Fibroblast of peridontal ligament (primary cell): ENCODE measurements at regions not wholly inside any gene's neighbourhood (a gene's known extent, or its start where the extent isn't known, plus 50 kb on each side); places are given as distances from the start of the nearest gene placed in this dataset.

Source experiments
- DNase-seq: peaks from one replicate; pipeline ENCODE4 v3.0.0-alpha.2; 2010; ENCODE audit errors: extremely low read depth

- DNase-seq = no peak
These were observed 299.5 kb downstream of the BUD13 start for GRCh38 chr11:116473206-116473769.

GRCh38 chr11:116472651-116473050, 300.1 kb downstream of the BUD13 start:
- DNase-seq = no peak

GRCh38 chr11:116471608-116472256, 301.1 kb downstream of the BUD13 start:
- DNase-seq = no peak

- DNase-seq = no peak
These were observed 304.1 kb downstream of the BUD13 start for GRCh38 chr11:116468699-116469098.

GRCh38 chr11:116467823-116468222, 305.0 kb downstream of the BUD13 start:
- no peak for DNase-seq

GRCh38 chr11:116466801-116467200, 306.0 kb downstream of the BUD13 start:
- DNase-seq = no peak

- no peak for DNase-seq
These were observed 306.6 kb downstream of the BUD13 start for GRCh38 chr11:116466191-116466590.

- no peak for DNase-seq
These were observed 307.7 kb downstream of the BUD13 start for GRCh38 chr11:116465056-116465455.

- DNase-seq = no peak
These were observed 311.0 kb downstream of the BUD13 start for GRCh38 chr11:116461789-116462188.

GRCh38 chr11:116460156-116460920, 312.4 kb downstream of the BUD13 start:
- no peak for DNase-seq

GRCh38 chr11:116459185-116460045, 313.4 kb downstream of the BUD13 start:
- DNase-seq = no peak

- DNase-seq = no peak
These were observed 314.2 kb downstream of the BUD13 start for GRCh38 chr11:116458546-116458945.

GRCh38 chr11:116457336-116458007, 315.3 kb downstream of the BUD13 start:
- DNase-seq = no peak

- DNase-seq = no peak
These were observed 317.8 kb downstream of the BUD13 start for GRCh38 chr11:116454951-116455350.

GRCh38 chr11:116454020-116454645, 318.7 kb downstream of the BUD13 start:
- peak; percentile 14 for DNase-seq

GRCh38 chr11:116452461-116452860, 320.3 kb downstream of the BUD13 start:
- no peak for DNase-seq

- DNase-seq = no peak
These were observed 323.3 kb downstream of the BUD13 start for GRCh38 chr11:116449522-116449921.

GRCh38 chr11:116446048-116446941, 326.5 kb downstream of the BUD13 start:
- DNase-seq = no peak

- DNase-seq = no peak
These were observed 327.4 kb downstream of the BUD13 start for GRCh38 chr11:116445108-116446047.
